Omental fat pad (tissue), 3 donors: ENCODE measurements at regions not wholly inside any gene's neighbourhood (a gene's known extent, or its start where the extent isn't known, plus 50 kb on each side); places are given as distances from the start of the nearest gene placed in this dataset.

Source experiments
- ATAC-seq: fragments of 150-250 bp; one replicate; pipeline ENCODE4 v1.9.1; 2016; ENCODE audit warnings: mild to moderate bottlenecking, moderate library complexity; ENCODE audit not compliant: low FRiP score
- DNase-seq: peaks from one replicate; pipeline ENCODE4 v3.0.0-alpha.2; 2019; ENCODE audit warnings: low spot score
- CTCF ChIP-seq, 3 donors: fragments of 450-650 bp; IDR thresholded peaks; one replicate each; pipeline ENCODE4 v1.5.1; 2016 to 2017; ENCODE audit warnings: antibody characterized with exemption in 3 of 3, mild to moderate bottlenecking in 3 of 3, moderate library complexity in 2 of 3

- DNase-seq (no peak), ATAC-seq (no peak)
- TF ChIP-seq CTCF (IDR thresholded peaks at IDR 0.05) = no peak
These were observed 200.8 kb downstream of the RHOU start for GRCh38 chr1:228935855-228936727.

- no peak for DNase-seq
- no peak for TF ChIP-seq CTCF (IDR thresholded peaks at IDR 0.05)
- no peak for ATAC-seq
These were observed 201.6 kb downstream of the RHOU start for GRCh38 chr1:228936881-228937280.

- no peak for ATAC-seq
These were observed 202.1 kb downstream of the RHOU start for GRCh38 chr1:228937351-228937750.

GRCh38 chr1:228937851-228938536 is 202.7 kb downstream of the RHOU start:
- TF ChIP-seq CTCF (IDR thresholded peaks at IDR 0.05) = no peak
- DNase-seq (no peak), ATAC-seq (peak; percentile 25)

More at GRCh38 chr1:228937351-228937750, 202.1 kb downstream of the RHOU start:
- no peak for TF ChIP-seq CTCF (IDR thresholded peaks at IDR 0.05)
- no peak for DNase-seq

- ATAC-seq (peak; percentile 44), DNase-seq (no peak)
- no peak for TF ChIP-seq CTCF (IDR thresholded peaks at IDR 0.05)
These were observed 203.2 kb downstream of the RHOU start for GRCh38 chr1:228938537-228938901.

- no peak for TF ChIP-seq CTCF (IDR thresholded peaks at IDR 0.05)
- no peak for ATAC-seq
These were observed 203.9 kb downstream of the RHOU start for GRCh38 chr1:228939001-228939691.

More at GRCh38 chr1:228939001-228939691, 203.9 kb downstream of the RHOU start:
- no peak for DNase-seq
